Right lobe of liver (tissue), 6 donors: ENCODE measurements at regions not wholly inside any gene's neighbourhood (a gene's known extent, or its start where the extent isn't known, plus 50 kb on each side); places are given as distances from the start of the nearest gene placed in this dataset.
A peak's percentile ranks its signal among the peaks of the same experiment; 100 is the strongest.

Source experiments
- ATAC-seq, 4 donors: fragments of 200-7000 bp; cut with Tn5 transposase; one replicate each; pipeline ENCODE4 v1.9.1; 2020; ENCODE audit warnings: mild to moderate bottlenecking in 4 of 4, moderate library complexity in 4 of 4
- DNase-seq, 3 donors: peaks; one replicate each; pipeline ENCODE4 v3.0.0-alpha.2; 2020
- H3K27ac ChIP-seq, 3 donors: fragments of 200-600 bp; one replicate each; pipeline ENCODE4 v1.8.0; 2022
- H3K27me3 ChIP-seq, 2 donors: fragments of 200-600 bp; one replicate each; pipeline ENCODE4 v1.8.0; 2022
- H3K36me3 ChIP-seq, 4 donors: fragments of 200-600 bp; sonication (generic) in 1 of 4; one replicate each; pipeline versions ENCODE4 v1.5.1 to v1.8.0; 2017 to 2022; ENCODE audit warnings: control low read depth in 1 of 4
- H3K4me1 ChIP-seq, 4 donors: fragments of 200-600 bp; sonication (generic) in 1 of 4; one replicate each; pipeline versions ENCODE4 v1.5.1 to v1.8.0; 2017 to 2022; ENCODE audit warnings: control low read depth in 1 of 4
- H3K4me3 ChIP-seq, 3 donors: fragments of 200-600 bp; one replicate each; pipeline ENCODE4 v1.8.0; 2022
- H3K9me3 ChIP-seq, 4 donors: fragments of 200-600 bp; sonication (generic) in 1 of 4; one replicate each; pipeline versions ENCODE4 v1.5.1 to v1.8.0; 2017 to 2022; ENCODE audit warnings: control low read depth in 1 of 4
- POLR2A ChIP-seq: fragments of 450-650 bp; IDR thresholded peaks from one replicate; pipeline ENCODE4 v1.6.1; 2017; ENCODE audit warnings: antibody characterized with exemption, mild to moderate bottlenecking
- WGBS: methylation state at CpG from one replicate; pipeline ENCODE4 v1.1.6; 2018; ENCODE audit warnings: low coverage, low lambda C conversion rate; ENCODE audit not compliant: insufficient coverage; ENCODE audit errors: missing lambda C conversion rate; 5-methylcytosine and 5-hydroxymethylcytosine counted together
- intact Hi-C, 2 donors: fragments of 100-400 bp; cut with DNase I; formaldehyde crosslinking; loops; one replicate each; pipeline versions ENCODE4 v1.11.2 to v1.14.1; 2022
- TF ChIP-seq, protein P1 (sequence below), 4 donors: fragments of 200-600 bp in 3 of 4; fragments of 450-650 bp in 1 of 4; IDR thresholded peaks; one replicate each; pipeline versions ENCODE4 v1.5.1 to v1.8.0; 2016 to 2022; ENCODE audit warnings: antibody characterized with exemption in 4 of 4, mild to moderate bottlenecking in 2 of 4
- donor health status: DM: no; HTN: yes; CAD: no.
- donor health status: DM: no; HTN: no; CAD: no.
- donor health status: DM: no; HTN: no; CAD: no.
- donor health status: DM: no; HTN: yes; CAD: no.
- donor health status: DM: no; HTN: yes; CAD: no.

DNA sequence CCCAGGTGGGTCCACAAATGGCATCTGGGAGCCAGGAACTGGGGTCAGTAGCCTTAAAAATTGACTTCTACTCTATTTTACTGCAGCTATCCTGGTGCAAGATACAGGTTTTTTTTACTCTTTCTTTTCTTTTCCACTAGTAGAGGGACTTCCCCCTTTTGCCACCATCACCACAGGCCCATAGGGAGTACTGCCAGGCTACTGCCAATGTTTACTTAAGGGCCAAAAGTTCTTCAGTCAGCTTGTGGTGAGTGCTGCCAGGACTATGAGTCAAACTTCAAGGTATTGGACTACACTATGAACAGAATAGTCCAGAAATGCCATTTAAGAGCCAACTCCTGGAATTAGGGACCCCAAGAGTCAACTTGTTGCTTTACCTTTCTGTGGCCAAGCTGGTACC, 94.7 kb downstream of the EDA2R start:
- ATAC-seq = peak in 1 of 4 donors; percentile 26

DNA sequence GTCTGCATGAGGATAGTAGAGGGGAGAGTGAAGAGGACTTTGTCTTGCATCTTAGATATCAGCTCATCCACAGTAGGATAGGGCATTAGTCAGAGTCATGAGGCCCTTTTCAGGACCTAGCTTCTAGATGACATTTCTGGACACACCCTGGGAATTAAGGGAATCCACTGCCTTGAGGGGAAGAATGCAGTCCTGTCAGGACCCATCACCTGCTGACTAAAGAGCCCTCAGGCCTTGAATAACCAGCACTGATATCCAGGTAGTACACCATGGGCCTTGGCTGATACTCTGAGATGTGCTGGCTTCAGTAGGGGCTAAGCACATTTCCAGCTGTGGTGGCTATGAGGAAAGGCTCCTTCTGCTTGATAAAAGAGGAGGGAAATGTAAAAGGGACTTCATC, 134.4 kb downstream of the EDA2R start:
- DNase-seq = no peak
- H3K27ac ChIP-seq = no peak overlapping the region
- no peaks in the 10 kb centered on the region for H3K9me3 ChIP-seq
- H3K36me3 ChIP-seq = no peaks in the 10 kb centered on the region
- intact Hi-C loops = no loop called here
- H3K4me1 ChIP-seq = no peaks in the 10 kb centered on the region
- no peak for TF ChIP-seq POLR2A
- TF ChIP-seq, protein P1, sequence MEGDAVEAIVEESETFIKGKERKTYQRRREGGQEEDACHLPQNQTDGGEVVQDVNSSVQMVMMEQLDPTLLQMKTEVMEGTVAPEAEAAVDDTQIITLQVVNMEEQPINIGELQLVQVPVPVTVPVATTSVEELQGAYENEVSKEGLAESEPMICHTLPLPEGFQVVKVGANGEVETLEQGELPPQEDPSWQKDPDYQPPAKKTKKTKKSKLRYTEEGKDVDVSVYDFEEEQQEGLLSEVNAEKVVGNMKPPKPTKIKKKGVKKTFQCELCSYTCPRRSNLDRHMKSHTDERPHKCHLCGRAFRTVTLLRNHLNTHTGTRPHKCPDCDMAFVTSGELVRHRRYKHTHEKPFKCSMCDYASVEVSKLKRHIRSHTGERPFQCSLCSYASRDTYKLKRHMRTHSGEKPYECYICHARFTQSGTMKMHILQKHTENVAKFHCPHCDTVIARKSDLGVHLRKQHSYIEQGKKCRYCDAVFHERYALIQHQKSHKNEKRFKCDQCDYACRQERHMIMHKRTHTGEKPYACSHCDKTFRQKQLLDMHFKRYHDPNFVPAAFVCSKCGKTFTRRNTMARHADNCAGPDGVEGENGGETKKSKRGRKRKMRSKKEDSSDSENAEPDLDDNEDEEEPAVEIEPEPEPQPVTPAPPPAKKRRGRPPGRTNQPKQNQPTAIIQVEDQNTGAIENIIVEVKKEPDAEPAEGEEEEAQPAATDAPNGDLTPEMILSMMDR (IDR thresholded peaks at IDR 0.05) = no peak
- H3K4me3 ChIP-seq = no peak overlapping the region
- no peak for ATAC-seq
- no peaks in the 10 kb centered on the region for H3K27me3 ChIP-seq

More for the DNA sequence above, 94.7 kb downstream of the EDA2R start:
- no peak for DNase-seq
- Histone ChIP-seq H3K4me1 (no peaks in the 10 kb centered on the region), H3K4me3 (no peak overlapping the region), H3K9me3 (no peaks in the 10 kb centered on the region), H3K36me3 (no peaks in the 10 kb centered on the region), H3K27ac (no peak overlapping the region), H3K27me3 (no peaks in the 10 kb centered on the region)
- TF ChIP-seq, protein P1 (IDR thresholded peaks at IDR 0.05) = no peak
- no peak for TF ChIP-seq POLR2A
- intact Hi-C loops = no loop called here

DNA sequence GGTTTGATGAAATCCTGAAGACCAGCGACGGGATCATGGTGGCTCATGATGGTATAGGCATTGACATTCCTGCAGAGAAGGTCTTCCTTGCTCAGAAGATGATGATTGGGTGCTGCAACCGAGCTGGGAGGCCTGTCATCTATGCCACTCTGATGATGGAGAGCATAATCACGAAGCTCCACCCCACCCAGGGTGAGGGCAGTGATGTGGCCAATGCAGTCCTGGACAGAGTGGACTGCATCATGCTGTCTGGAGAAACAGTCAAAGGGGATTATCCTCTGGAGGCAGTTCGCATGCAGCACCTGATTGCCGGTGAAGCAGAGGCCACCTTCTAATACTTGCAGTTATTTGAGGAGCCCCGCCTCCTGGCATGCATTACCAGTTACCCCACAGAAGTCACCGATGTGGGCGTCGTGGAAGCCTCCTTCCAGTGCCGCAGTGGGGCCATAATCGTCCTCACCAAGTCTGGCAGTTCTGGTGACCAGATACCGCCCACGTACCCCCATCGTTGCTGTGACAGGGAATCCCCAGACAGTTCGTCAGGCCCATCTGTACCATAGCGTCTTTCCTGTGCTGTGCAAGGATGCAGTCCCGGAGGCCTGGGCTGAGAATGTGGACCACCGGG, 140.1 kb downstream of the EDA2R start:
- TF ChIP-seq, protein P1 (IDR thresholded peaks at IDR 0.05) = no peak
- no peak for TF ChIP-seq POLR2A
- DNase-seq (no peak), ATAC-seq (no peak)
- 73% methylated on average over 6 of the region's 19 CpGs for WGBS
- no peak overlapping the region for H3K27ac ChIP-seq
- no peaks in the 10 kb centered on the region for H3K36me3 ChIP-seq
- no peak overlapping the region for H3K4me3 ChIP-seq
- H3K27me3 ChIP-seq = no peaks in the 10 kb centered on the region
- H3K9me3 ChIP-seq = no peaks in the 10 kb centered on the region
- intact Hi-C loops = no loop called here
- H3K4me1 ChIP-seq = no peaks in the 10 kb centered on the region

DNA sequence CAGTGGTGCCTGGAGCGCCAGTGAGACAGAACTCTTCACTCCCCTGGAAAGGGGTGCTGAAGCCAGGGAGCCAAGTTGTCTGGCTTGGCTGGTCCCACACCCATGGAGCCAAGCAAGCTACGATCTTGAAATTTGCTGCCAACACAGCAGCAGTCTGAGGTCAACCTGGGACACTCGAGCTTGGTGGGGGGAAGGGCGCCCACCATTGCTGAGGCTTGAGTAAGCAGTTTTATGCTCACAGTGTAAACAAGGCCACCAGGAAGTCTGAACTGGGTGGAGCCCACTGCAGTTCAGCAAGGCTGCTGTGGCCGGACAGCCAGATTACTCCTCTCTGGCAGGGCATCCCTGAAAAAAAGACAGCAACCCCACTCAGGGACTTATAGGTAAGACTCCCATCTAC, 149.5 kb downstream of the EDA2R start:
- Histone ChIP-seq H3K4me1 (no peaks in the 10 kb centered on the region), H3K36me3 (no peaks in the 10 kb centered on the region), H3K4me3 (no peak overlapping the region), H3K9me3 (no peaks in the 10 kb centered on the region), H3K27me3 (no peaks in the 10 kb centered on the region), H3K27ac (no peak overlapping the region)
- no peak for ATAC-seq
- intact Hi-C loops = no loop called here
- 44% methylated on average over 3 of the region's 5 CpGs for WGBS
- no peak for TF ChIP-seq POLR2A
- TF ChIP-seq, protein P1 (IDR thresholded peaks at IDR 0.05) = no peak
- DNase-seq = no peak
